Smooth muscle cell (in vitro differentiated cells): ENCODE measurements at regions not wholly inside any gene's neighbourhood (a gene's known extent, or its start where the extent isn't known, plus 50 kb on each side); places are given as distances from the start of the nearest gene placed in this dataset.
"Not testable (repeated sequence)": the region's sequence is repeated elsewhere in the genome, so short reads cannot be mapped to it uniquely, and the experiment has no call there.

Source experiments
- DNase-seq: peaks from one replicate; lab custom pipeline; 2025; ENCODE audit not compliant: unreplicated experiment; lab: John Stamatoyannopoulos, UW
- H2AFZ ChIP-seq: fragments of 200-600 bp; sonication (generic); 2 replicates; pipeline ENCODE4 v1.6.0; 2016; ENCODE audit warnings: antibody characterized with exemption, low read depth, mild to moderate bottlenecking
- H3F3A ChIP-seq: fragments of 200-600 bp; sonication (generic); 2 replicates; pipeline ENCODE4 v1.6.0; 2017; ENCODE audit warnings: antibody characterized with exemption, low read depth
- H3K27ac ChIP-seq: fragments of 200-600 bp; sonication (generic); 2 replicates; pipeline ENCODE4 v1.5.1; 2016; ENCODE audit warnings: low read depth, mild to moderate bottlenecking
- H3K27me3 ChIP-seq: fragments of 200-600 bp; sonication (generic); 2 replicates; pipeline ENCODE4 v1.6.1; 2016; ENCODE audit warnings: low read depth, mild to moderate bottlenecking
- H3K36me3 ChIP-seq: fragments of 200-600 bp; sonication (generic); 2 replicates; pipeline ENCODE4 v1.5.1; 2016; ENCODE audit warnings: low read depth
- H3K4me1 ChIP-seq: fragments of 200-600 bp; sonication (generic); 2 replicates; pipeline ENCODE4 v1.5.1; 2016; ENCODE audit warnings: low read depth
- H3K4me2 ChIP-seq: fragments of 200-600 bp; sonication (generic); 2 replicates; pipeline ENCODE4 v1.6.0; 2016; ENCODE audit warnings: mild to moderate bottlenecking
- H3K4me3 ChIP-seq: fragments of 200-600 bp; sonication (generic); 2 replicates; pipeline ENCODE4 v1.5.1; 2016; ENCODE audit warnings: mild to moderate bottlenecking
- H3K79me2 ChIP-seq: fragments of 200-600 bp; sonication (generic); 2 replicates; pipeline ENCODE4 v1.6.0; 2016; ENCODE audit warnings: low read depth, mild to moderate bottlenecking
- H3K9ac ChIP-seq: fragments of 200-600 bp; sonication (generic); 2 replicates; pipeline ENCODE4 v1.6.0; 2016; ENCODE audit warnings: low read depth
- H3K9me3 ChIP-seq: fragments of 200-600 bp; sonication (generic); replicated peaks from 2 replicates; pipeline ENCODE4 v1.5.1; 2016; ENCODE audit warnings: low read depth
- H4K20me1 ChIP-seq: fragments of 200-600 bp; sonication (generic); 2 replicates; pipeline ENCODE4 v1.6.0; 2016; ENCODE audit warnings: low read depth
- WGBS: methylation state at CpG from one replicate; pipeline ENCODE4 v1.1.7; 2016; ENCODE audit warnings: low lambda C conversion rate; 5-methylcytosine and 5-hydroxymethylcytosine counted together
- TF ChIP-seq, protein P1 (sequence below): fragments of 200-600 bp; sonication (generic); IDR thresholded peaks from 2 replicates; pipeline ENCODE4 v1.5.1; 2017; ENCODE audit warnings: borderline replicate concordance, mild to moderate bottlenecking, antibody characterized with exemption; ENCODE audit not compliant: insufficient read depth, poor library complexity, severe bottlenecking

DNA sequence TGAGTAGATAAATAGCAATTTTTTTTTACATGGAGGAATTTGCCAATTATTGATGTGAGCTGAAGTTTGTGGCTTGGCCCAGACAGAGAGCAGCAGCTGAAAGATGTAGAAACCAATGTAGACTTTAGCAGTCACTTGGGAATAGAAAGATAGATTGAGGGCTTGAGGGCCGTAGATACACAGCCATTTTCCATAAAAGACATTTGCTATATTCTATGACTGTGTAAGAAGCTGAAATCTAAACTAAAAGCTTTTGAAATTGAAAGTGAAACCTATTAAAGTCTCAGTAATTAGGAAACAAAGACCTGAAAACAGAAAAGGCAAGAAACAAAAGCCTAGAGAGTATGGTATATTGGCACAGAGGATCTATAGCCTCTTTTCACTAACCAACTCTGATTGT is 332.7 kb downstream of the CENPW start:
- H3F3A ChIP-seq: no peaks in the 10 kb centered on the region
- no peaks in the 10 kb centered on the region for H3K79me2 ChIP-seq
- H3K9me3 ChIP-seq: no peaks in the 10 kb centered on the region
- H3K9ac ChIP-seq: no peak overlapping the region
- WGBS: 92% methylated on average over 1 of the region's 1 CpG
- H4K20me1 ChIP-seq: no peaks in the 10 kb centered on the region
- DNase-seq: no peak
- no peak overlapping the region for H3K4me2 ChIP-seq
- no peak overlapping the region for H2AFZ ChIP-seq
- no peak overlapping the region for H3K4me3 ChIP-seq
- no peak overlapping the region for H3K27ac ChIP-seq
- H3K36me3 ChIP-seq: no peaks in the 10 kb centered on the region
- no peaks in the 10 kb centered on the region for H3K4me1 ChIP-seq
- no peaks in the 10 kb centered on the region for H3K27me3 ChIP-seq
- TF ChIP-seq, protein P1, sequence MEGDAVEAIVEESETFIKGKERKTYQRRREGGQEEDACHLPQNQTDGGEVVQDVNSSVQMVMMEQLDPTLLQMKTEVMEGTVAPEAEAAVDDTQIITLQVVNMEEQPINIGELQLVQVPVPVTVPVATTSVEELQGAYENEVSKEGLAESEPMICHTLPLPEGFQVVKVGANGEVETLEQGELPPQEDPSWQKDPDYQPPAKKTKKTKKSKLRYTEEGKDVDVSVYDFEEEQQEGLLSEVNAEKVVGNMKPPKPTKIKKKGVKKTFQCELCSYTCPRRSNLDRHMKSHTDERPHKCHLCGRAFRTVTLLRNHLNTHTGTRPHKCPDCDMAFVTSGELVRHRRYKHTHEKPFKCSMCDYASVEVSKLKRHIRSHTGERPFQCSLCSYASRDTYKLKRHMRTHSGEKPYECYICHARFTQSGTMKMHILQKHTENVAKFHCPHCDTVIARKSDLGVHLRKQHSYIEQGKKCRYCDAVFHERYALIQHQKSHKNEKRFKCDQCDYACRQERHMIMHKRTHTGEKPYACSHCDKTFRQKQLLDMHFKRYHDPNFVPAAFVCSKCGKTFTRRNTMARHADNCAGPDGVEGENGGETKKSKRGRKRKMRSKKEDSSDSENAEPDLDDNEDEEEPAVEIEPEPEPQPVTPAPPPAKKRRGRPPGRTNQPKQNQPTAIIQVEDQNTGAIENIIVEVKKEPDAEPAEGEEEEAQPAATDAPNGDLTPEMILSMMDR: no peak

DNA sequence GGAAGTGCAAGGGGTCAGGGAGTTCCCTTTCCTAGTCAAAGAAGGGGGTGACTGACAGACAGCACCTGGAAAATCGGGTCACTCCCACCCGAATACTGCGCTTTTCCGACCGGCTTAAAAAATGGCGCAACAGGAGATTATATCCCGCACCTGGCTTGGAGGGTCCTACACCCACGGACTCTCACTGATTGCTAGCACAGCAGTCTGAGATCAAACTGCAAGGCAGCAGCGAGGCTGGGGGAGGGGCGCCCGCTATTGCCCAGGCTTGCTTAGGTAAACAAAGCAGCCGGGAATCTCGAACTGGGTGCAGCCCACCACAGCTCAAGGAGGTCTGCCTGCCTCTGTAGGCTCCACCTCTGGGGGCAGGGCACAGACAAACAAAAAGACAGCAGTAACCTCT is 333.8 kb downstream of the CENPW start:
- not testable (repeated sequence) for H3K9me3 ChIP-seq, H2AFZ ChIP-seq, H3K27me3 ChIP-seq, H3K36me3 ChIP-seq, DNase-seq, H3K27ac ChIP-seq, H3K4me3 ChIP-seq, H3K79me2 ChIP-seq, H3F3A ChIP-seq, H3K4me1 ChIP-seq, H4K20me1 ChIP-seq, H3K9ac ChIP-seq, H3K4me2 ChIP-seq
- WGBS: 94% methylated on average over 13 of the region's 13 CpGs

DNA sequence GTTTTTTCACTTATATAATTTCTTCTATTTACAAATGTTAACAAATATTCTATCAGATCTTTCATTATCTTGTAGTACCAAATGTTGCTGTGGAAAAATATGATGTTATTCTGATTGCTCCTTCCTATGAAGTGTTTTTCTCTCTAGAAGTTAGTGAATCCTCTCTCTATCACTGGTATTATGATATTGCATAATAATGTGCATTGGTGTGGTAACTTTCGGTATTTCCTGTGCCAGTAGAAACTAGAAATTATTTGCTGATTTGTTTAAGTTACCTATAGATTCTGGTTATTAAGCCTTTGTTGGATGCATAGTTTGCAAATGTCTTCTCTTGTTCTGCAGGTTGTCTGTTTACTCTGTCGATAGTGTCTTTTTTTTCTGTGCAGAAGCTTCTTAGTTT is 342.5 kb downstream of the CENPW start:
- DNase-seq: no peak
- no peak overlapping the region for H3K4me2 ChIP-seq
- no peaks in the 10 kb centered on the region for H3K4me1 ChIP-seq
- WGBS: 98% methylated on average over 2 of the region's 2 CpGs
- H3K4me3 ChIP-seq: no peak overlapping the region
- H2AFZ ChIP-seq: no peak overlapping the region
- TF ChIP-seq, protein P1: no peak
- H3K9ac ChIP-seq: no peak overlapping the region
- H4K20me1 ChIP-seq: no peaks in the 10 kb centered on the region
- no peaks in the 10 kb centered on the region for H3K9me3 ChIP-seq
- no peak overlapping the region for H3K27ac ChIP-seq
- no peaks in the 10 kb centered on the region for H3K79me2 ChIP-seq
- no peaks in the 10 kb centered on the region for H3K27me3 ChIP-seq
- H3F3A ChIP-seq: no peaks in the 10 kb centered on the region
- H3K36me3 ChIP-seq: no peaks in the 10 kb centered on the region

DNA sequence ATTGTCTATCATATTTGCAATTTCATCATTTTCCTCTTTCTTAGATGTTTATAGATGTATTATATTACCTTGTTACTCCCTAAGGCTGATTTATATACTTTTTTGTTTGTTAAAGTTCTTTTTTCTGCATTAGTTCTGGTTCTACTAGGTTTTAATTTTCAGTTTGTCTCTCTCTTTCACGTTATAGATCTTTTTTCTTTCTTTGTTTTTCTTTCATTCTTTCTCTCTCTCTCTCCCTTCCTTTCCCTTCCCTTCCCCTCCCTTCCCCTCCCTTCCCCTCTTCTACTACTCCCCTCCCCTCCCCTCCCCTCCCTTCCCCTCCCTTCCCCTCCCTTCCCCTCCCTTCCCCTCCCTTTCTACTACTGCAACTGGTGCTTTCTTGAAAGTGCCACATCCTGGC is 345.3 kb downstream of the CENPW start:
- Histone ChIP-seq H3K9ac (no peak overlapping the region), H2AFZ (no peak overlapping the region), H3K4me2 (no peak overlapping the region), H3K27ac (no peak overlapping the region), H3F3A (no peaks in the 10 kb centered on the region), H3K36me3 (no peaks in the 10 kb centered on the region), H3K4me3 (no peak overlapping the region), H3K27me3 (no peaks in the 10 kb centered on the region), H3K4me1 (no peaks in the 10 kb centered on the region), H3K9me3 (no peaks in the 10 kb centered on the region), H4K20me1 (no peaks in the 10 kb centered on the region), H3K79me2 (no peaks in the 10 kb centered on the region)
- DNase-seq: no peak
- TF ChIP-seq, protein P1: no peak
- 85% methylated on average over 1 of the region's 1 CpG for WGBS
